G401 (cell line): ENCODE measurements at regions not wholly inside any gene's neighbourhood (a gene's known extent, or its start where the extent isn't known, plus 50 kb on each side); places are given as distances from the start of the nearest gene placed in this dataset.

ENCODE experiments used
- DNase-seq: peaks from one replicate; pipeline ENCODE4 v3.0.0-alpha.2; 2015; ENCODE audit warnings: low spot score
- in situ Hi-C: cut with HindIII; loops from 2 replicates; pipeline ENCODE4 v1.10.0; 2016; ENCODE audit warnings: low sequenced_read_pairs, mixed read lengths

DNA sequence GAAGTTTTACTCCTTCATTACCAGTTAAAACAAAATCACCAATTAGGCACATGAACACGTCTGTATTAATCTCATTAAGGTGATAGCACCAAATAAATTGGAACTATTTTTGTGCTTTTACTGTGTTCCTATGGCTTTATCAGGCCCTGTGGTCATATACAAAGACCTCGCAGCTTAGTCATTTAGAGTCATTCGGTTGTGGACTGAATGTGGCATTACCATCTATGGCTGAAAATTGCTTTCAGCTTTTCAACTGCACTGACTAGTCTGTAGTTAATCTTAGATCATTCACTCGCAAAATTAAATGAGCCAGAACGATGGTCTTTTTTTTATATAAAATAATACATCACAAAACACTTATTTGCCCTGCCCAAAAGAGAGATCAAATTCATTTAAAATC, 601.7 kb downstream of the NR4A2 start:
- in situ Hi-C loops: no loop called here
- no peak for DNase-seq

DNA sequence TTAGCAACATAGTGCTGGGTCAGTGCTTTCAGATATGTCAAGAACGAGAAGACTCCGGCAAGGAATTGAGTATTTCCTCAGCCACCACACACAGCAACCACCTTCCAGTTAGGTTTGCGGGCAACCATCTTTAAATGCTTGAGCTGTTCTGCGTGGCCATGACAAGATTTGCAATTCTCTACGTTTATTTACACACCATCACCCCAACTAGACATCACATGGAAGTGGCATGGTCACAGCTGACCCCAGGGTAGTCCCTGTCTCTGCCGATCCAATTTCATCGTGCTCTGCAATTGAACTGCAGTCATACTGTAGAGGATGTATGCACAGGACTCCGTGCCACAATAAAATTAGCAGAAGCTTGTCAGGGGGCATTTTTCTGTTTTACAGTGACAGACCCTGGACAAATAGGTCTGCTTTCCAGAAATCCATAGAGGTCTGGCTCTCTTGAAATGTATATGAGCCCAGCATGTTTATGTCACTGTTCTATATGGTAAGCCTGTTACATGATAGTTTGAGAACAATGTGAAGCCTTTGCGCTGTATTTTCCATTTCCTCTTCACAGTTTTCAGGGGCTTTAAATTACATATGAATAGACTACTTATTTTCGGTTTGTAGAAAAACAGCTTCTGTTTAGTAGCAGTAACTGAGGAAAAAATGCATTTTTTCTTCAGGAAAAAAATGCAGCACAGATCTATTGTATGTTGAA, 605.2 kb downstream of the NR4A2 start:
- no peak for DNase-seq
- in situ Hi-C loops: no loop called here

DNA sequence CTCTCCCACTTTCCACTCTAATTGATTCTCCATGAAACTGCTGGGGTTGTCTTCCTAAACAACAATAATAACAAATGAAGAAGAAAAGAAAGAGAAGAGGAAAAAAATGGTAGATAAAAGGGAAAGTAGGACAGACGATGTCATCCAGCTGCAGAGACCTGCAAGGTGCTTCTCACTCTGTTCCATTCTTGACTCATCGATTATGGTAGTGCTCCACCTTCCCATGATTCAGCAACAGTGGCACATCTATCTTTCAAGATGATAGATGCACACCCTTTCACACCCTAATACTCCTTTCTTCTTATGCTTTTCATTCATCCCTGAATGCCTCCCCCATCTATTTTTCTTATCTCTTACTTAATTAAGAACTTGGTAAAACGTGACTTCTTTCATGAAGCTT, 610.2 kb downstream of the NR4A2 start:
- in situ Hi-C loops: no loop called here
- DNase-seq: no peak

DNA sequence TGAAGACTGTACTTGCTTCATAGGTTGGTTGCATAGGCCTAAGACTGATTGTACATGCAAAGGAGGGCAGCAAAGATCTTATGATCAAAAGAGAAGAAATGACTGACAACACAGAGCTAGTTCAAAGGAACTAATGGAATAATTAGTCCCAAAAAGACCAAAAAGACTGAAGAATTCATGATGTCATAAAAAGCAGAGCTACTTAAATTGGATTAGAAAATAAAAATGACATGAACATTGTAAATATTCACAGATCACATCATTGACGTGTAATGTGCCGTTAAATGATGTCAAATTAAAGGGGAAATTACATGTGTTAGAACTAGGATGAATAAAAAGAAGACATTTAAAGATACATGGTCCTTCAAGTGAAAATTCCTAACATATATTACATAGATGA, 616.8 kb downstream of the NR4A2 start:
- in situ Hi-C loops: no loop called here
- DNase-seq: no peak

DNA sequence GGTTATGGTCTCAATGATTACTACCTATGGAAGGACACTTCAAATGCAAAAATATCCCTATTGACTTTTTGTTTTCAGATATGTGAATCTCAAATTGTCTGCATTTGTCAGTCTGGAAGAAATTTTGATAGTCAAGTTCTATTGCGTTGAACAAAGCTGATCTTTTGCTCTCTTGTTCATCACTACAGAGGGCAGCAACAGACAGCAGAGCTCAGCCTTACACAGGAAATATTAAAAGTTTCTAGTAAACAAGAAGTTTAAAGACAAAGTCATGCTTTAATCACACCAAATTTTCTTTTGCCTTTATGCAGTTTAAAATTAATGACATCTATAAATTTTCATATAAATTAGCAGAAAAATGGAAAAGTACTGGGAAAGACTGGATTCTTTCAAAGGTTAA, 617.5 kb downstream of the NR4A2 start:
- no peak for DNase-seq
- in situ Hi-C loops: no loop called here

DNA sequence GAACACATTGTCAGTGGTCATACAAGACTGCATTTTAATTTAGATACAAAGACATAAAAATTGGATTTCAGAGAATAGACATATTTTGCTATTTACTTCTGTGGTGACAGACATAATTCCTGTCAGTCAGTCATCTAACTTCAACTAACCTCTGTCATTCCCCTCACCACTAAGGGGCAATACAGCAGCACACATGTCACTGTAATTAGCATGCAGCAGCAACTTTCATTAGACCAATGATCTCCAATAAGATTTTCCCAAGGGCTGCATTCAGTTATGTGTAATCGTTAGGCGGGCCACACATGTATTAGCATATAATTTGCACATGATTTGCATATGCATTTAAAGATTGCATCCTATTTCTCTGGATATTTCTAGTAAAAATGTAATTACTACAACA, 624.5 kb downstream of the NR4A2 start:
- in situ Hi-C loops: no loop called here

DNA sequence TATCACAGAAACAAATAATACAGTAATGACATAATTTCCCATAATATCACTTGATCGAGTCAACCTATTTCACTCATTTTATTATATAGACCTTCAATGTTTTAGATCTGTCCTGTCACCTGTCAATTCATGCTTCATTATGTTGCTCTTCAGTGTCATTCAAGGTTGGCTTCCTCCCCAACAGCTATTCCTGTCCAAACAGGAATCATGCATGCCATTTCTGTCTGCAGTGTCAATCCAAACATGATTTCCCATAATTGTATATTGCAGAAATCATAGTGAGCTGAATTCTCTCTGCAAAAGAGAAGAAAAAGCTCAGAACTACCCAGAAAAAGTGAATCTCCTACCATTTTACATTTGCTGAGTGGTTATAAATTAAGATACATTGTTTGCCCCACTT, 628.6 kb downstream of the NR4A2 start:
- no peak for DNase-seq
- in situ Hi-C loops: no loop called here

More for the DNA sequence above, 624.5 kb downstream of the NR4A2 start:
- DNase-seq: no peak

DNA sequence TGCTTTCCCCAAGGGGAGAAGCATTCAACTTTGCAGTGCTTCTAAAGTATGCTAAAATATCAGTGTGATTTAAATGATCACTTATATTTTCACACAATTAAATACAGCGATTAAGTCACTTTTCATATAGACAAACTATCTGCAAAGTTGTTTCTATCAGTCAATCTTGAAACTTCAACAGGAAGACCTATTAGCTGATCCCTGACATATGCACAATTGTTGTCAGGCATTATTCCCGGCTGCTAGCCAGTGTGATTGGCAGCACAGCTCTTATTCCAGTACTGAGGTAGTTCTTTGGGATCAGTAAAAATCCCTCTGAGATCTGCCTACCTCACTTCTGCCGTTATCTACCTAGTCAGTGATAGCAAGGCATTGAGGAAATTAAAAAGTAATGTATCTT, 629.5 kb downstream of the NR4A2 start:
- in situ Hi-C loops: no loop called here
- DNase-seq: no peak

DNA sequence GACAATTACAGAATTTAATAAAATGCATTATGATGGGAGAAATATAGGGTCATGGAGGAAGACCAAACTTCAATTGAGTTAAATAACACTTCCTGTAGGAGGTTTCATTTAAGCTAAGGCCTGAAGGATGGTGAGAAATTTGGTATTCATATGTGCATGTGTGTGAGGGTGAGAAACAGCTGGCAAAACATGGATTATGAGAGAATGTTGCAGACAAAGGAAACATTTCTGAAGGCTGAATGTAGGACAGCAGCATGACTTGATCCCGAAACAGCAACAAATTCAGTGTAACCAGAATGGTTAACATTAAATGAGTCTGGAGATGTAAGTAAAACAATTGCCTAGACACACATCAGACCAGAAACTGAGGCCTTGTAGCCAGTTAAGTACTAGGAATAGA, 630.8 kb downstream of the NR4A2 start:
- in situ Hi-C loops: no loop called here
- no peak for DNase-seq

DNA sequence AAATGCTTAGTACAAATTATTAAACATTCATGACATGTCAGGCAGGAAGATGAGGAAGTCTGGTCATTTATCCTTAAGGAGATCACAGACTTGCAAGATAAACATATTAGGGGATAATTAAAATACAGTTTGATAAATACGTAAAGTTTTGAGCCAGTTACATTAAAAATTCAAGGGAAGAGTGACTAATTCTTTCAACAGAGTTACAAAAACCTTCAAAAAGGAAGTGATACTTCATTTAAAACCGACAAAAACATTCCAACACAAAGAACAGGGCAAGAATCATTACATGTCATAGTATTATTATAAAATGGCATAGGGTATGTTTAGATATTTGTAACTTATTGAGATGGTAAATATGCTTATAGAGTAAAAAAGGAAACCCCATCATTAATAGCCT, 636.0 kb downstream of the NR4A2 start:
- in situ Hi-C loops: no loop called here
- DNase-seq: no peak

DNA sequence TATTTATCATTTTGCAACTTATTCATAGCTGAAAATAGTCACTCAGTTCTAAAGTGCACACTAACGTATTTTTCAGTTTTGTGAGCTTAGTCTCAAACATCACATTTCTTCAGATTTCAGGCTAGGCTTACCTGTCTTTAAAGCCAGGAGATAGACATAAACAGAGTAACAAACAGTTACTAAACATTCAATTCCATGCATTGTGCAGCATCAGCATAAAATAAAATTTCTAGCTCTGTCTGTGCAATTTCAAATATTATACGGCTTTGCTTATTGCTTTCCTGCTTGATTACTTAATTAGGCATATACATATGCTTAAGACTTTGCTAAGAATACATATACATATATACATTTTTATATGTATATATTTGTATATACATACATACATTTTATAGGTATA, 637.0 kb downstream of the NR4A2 start:
- no peak for DNase-seq
- in situ Hi-C loops: no loop called here

DNA sequence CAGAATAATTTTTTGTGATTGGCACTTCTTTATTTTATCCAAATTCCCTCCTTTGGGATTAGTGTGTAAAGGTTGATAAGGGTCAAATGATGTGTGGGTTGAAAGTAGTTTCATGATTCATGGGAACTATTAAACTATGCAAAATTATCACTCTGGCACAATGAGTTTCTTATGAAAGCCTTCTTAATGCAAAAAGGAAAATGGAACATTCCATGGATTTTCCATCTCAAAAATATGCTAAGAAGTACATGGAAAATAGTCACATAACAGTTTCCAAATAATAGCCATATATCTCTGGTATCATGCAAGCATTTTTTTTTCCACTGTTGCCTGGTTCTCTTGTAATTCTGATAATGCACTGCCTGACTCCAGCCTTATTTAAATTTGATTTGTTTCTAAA, 639.7 kb downstream of the NR4A2 start:
- in situ Hi-C loops: no loop called here
- DNase-seq: no peak

DNA sequence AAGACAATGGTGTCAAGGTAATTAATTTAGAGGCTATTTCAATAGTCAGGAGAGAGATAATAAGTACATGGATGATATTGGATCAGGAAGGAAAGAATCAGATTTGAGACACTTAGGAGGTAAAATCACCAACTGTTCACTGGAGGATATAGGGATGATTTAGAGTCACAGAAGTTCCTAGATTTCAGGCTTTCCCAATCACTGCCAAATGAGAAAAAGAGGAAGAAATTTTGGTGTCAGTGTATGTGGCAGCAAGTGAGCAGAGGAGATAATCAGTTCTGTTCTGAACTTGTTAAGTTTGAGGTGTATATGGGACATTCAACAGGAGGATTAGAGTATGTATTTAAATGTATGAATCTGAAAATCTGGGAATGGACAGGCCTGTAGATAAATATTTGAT, 640.4 kb downstream of the NR4A2 start:
- in situ Hi-C loops: no loop called here
- DNase-seq: no peak

DNA sequence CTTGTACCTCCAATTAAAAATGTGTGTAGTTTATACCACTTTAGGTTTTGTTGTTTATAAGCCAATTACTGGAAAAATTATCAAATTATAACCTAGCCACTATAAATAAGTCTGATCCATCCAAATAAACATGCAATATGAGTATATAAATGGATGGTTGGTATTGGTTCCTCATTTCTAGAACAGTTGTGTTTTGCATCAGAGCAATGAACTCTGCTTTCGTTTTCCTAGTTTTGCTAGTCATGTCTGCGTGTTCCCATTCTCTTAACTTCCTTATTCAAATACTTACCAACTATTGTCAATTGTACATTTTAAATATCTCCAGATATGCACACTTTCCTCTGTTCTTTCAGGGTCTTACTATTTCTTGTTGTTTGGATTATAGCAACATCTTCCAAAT, 641.7 kb downstream of the NR4A2 start:
- in situ Hi-C loops: no loop called here

DNA sequence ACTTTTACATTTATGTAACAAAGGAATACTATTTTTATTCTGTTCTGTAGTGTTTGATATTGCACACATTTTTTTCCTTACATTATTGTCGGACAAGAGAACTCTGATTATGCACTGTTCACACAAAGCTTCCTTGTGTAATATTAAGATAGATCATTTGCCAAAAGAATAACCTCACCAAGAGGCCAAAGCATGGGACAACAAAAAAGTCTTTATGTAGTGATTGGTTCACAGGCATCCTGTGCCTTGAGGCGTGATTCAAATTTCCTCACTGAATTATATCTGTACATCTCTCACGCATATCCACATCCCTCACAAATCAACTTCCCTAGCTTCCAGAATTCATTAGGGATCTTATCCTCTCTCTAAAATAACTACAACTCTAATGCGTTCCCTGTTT, 642.7 kb downstream of the NR4A2 start:
- in situ Hi-C loops: no loop called here
- no peak for DNase-seq

More for the DNA sequence above, 641.7 kb downstream of the NR4A2 start:
- no peak for DNase-seq

DNA sequence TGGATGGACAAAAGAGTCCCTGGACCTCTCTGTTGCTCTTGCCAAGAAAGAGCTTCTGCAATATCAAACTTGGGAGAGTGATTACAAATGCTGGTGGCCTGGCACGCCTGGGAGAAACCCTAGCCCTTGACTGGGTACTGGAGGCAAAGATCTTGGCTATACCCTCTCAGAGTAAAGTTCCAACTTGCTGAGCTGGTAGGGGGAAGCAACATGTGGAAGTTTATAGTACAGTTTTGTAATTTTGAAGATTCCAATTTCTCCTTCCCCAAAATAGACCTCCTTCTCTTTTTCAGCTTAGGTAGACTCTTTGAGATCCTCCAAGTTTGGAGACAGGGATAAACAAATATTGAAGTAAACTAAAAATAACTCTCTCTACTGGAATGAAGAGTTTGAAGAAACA, 645.3 kb downstream of the NR4A2 start:
- in situ Hi-C loops: no loop called here
- no peak for DNase-seq

DNA sequence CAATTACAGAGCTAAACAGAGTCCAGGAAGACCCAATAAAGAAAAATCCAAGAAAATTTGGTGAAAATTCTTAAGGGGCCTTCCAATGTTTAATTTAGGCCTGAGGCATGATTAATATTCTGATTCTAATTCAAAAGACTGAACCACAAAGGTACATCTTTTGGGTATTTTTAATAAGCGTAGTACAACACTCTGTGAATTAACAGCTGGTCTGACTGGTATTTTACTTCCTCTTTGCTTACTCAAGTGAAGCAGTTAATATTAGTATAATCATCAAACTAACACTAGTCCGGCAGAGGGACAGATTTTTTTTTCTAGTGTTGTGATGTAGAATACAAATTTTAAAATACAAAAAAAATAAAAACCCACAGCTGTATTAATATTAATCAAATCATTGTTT, 652.9 kb downstream of the NR4A2 start:
- in situ Hi-C loops: no loop called here
- DNase-seq: no peak

DNA sequence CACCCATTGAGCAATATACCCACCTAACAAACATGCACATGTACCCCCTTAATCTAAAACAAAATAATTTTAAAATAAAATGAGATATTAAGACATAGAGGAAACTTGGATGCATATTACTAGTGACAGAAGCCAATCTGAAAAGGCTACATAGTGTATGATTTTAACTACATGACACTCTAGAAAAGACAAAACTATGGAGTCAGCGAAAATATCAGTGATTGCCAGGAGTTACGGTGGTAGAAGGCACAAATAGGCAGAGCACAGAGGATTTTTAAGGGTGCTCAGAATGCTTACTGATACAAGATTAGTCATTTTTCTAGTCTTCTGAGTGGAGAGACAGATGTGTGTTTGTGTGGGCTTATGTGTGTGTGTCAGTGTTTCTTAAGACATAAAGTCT, 656.6 kb downstream of the NR4A2 start:
- in situ Hi-C loops: no loop called here
- DNase-seq: no peak

DNA sequence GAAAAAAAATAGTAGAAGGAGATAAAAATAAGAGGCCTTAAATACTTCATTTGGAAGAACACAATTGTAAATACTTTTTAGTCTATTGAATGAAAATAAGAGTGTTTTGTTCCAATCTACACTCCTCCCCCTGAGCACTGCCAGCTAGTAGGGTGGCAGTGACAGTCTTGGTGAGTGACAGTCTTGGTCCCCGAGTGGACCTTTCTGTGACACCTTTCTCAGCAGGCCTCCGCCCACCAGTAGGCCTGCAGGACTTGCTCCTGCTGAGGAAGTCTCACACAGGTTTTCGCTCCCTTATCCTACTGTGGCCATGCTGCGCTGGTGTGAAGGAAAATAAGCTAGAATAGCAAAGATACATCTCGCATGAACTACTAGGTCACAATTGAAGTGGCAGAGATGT, 666.8 kb downstream of the NR4A2 start:
- in situ Hi-C loops: no loop called here
- no peak for DNase-seq

DNA sequence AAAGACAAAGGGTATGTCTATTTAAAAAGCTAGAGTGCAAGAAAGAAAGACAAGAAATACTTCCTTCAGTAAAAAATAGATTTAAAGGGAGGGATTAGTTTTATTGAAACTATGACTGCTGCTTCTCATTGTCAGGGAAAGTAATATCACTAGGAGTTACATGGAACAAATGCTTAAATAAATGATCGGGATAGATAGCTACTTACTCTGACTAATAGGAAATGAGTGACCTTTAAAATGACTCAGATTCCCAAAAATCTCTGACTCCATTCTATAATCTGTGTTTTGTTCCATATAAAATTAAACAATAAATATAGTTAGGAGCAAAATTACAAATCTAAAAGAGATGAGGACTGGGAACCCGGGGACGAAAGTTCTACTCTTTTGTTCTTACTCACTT, 669.3 kb downstream of the NR4A2 start:
- in situ Hi-C loops: no loop called here
- DNase-seq: no peak

DNA sequence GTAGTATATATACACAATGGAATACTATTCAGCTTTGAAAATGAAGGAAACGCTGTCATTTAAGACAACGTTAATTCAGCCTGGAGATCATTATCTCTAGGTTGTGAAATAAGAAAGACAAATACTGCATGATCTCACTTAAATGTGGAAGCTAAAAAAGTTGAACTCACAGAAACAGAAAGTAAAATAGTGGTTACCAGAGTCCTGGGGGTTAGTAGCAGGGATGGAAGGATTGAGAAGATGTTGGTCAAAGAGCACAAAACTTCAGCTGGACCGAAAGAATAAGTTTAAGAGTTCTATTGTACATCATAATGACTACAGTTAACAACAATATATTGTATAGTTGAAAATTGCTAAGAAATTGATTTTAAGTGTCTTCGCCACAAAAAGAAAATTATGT, 670.3 kb downstream of the NR4A2 start:
- in situ Hi-C loops: no loop called here

DNA sequence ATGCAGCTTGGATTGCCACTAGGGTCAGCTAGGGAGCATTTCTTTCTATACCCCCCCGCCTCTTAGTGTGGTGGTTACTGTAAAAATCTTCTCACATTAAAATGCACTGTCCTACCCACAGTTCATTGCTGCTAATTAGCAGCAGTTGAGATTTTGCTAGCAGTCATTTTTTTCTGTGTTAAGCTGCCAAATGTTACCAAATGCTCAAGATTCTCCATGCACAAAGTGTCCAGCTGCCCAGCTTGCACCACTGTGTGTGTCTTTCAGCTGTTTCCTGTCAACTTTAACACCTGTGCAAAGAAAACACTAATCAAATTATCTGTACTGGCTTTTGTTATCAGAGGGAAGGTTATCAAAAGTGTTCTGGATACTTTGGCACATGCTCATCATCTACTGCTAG, 679.3 kb downstream of the NR4A2 start:
- in situ Hi-C loops: no loop called here
- peak; percentile 47 for DNase-seq

More for the DNA sequence above, 670.3 kb downstream of the NR4A2 start:
- DNase-seq: no peak
